Suprapubic skin (tissue), 4 donors: ENCODE measurements at regions not wholly inside any gene's neighbourhood (a gene's known extent, or its start where the extent isn't known, plus 50 kb on each side); places are given as distances from the start of the nearest gene placed in this dataset.

Experiments used
- DNase-seq, 2 donors: peaks; one replicate each; pipeline ENCODE4 v3.0.0-alpha.2; 2019; ENCODE audit warnings: low spot score in 2 of 2
- H3K27ac ChIP-seq: fragments of 200-600 bp; sonication (generic); one replicate; pipeline ENCODE4 v1.5.1; 2019
- H3K27me3 ChIP-seq: fragments of 200-600 bp; sonication (generic); one replicate; pipeline ENCODE4 v1.5.1; 2019
- H3K36me3 ChIP-seq: fragments of 200-600 bp; sonication (generic); one replicate; pipeline ENCODE4 v1.5.1; 2019
- H3K4me1 ChIP-seq: fragments of 200-600 bp; sonication (generic); one replicate; pipeline ENCODE4 v1.5.1; 2019
- H3K4me3 ChIP-seq: fragments of 200-600 bp; sonication (generic); one replicate; pipeline ENCODE4 v1.5.1; 2019; ENCODE audit warnings: mild to moderate bottlenecking
- H3K9me3 ChIP-seq: fragments of 200-600 bp; sonication (generic); one replicate; pipeline ENCODE4 v1.5.1; 2019
- CTCF ChIP-seq, 2 donors: fragments of 200-600 bp in 1 of 2; fragments of 450-650 bp in 1 of 2; sonication (generic) in 1 of 2; IDR thresholded peaks; one replicate each; pipeline ENCODE4 v1.5.1; 2016 to 2019; ENCODE audit warnings: antibody characterized with exemption in 2 of 2, mild to moderate bottlenecking in 1 of 2, moderate library complexity in 1 of 2
- EP300 ChIP-seq: sonication (generic); formaldehyde crosslinking; IDR thresholded peaks from one replicate; pipeline ENCODE4 v1.6.1; 2017; ENCODE audit warnings: antibody characterized with exemption
- POLR2A ChIP-seq, 2 donors: fragments of 450-650 bp; IDR thresholded peaks; one replicate each; pipeline ENCODE4 v1.6.1; 2017; ENCODE audit warnings: antibody characterized with exemption in 2 of 2, mild to moderate bottlenecking in 2 of 2, moderate library complexity in 2 of 2
- POLR2AphosphoS5 ChIP-seq, 3 donors: sonication (generic); formaldehyde crosslinking; IDR thresholded peaks; one replicate each; pipeline ENCODE4 v1.6.1; 2017; ENCODE audit warnings: antibody characterized with exemption in 3 of 3
- WGBS: methylation state at CpG from one replicate; pipeline ENCODE4 v1.1.5; 2018; 5-methylcytosine and 5-hydroxymethylcytosine counted together

- Histone ChIP-seq H3K27ac (no peak overlapping the region), H3K4me1 (peaks cover 6% of the 10 kb centered on the region), H3K9me3 (no peaks in the 10 kb centered on the region), H3K4me3 (no peak overlapping the region), H3K36me3 (no peaks in the 10 kb centered on the region), H3K27me3 (peaks cover 3% of the 10 kb centered on the region)
- DNase-seq: no peak
- TF ChIP-seq POLR2A (IDR thresholded peaks at IDR 0.05) (no peak), POLR2AphosphoS5 (IDR thresholded peaks at IDR 0.05) (no peak), EP300 (no peak), CTCF (IDR thresholded peaks at IDR 0.05) (no peak)
- WGBS: 32% methylated on average over 12 of the region's 12 CpGs
These were observed 74.4 kb upstream of the ASB18 start for GRCh38 chr2:236338495-236339184.

GRCh38 chr2:236340251-236340650 lies 76.0 kb upstream of the ASB18 start:
- 96% methylated on average over 6 of the region's 6 CpGs for WGBS
- no peak for DNase-seq

GRCh38 chr2:236341067-236341466 lies 76.9 kb upstream of the ASB18 start:
- Histone ChIP-seq H3K36me3 (no peaks in the 10 kb centered on the region), H3K9me3 (no peaks in the 10 kb centered on the region), H3K27ac (no peak overlapping the region), H3K4me1 (peaks cover 6% of the 10 kb centered on the region), H3K27me3 (peaks cover 3% of the 10 kb centered on the region), H3K4me3 (no peak overlapping the region)
- 95% methylated on average over 14 of the region's 14 CpGs for WGBS
- no peak for DNase-seq
- TF ChIP-seq CTCF (IDR thresholded peaks at IDR 0.05): no peak
- TF ChIP-seq EP300: no peak
- TF ChIP-seq POLR2AphosphoS5 (IDR thresholded peaks at IDR 0.05): no peak
- no peak for TF ChIP-seq POLR2A (IDR thresholded peaks at IDR 0.05)

More at GRCh38 chr2:236340251-236340650, 76.0 kb upstream of the ASB18 start:
- Histone ChIP-seq H3K27ac (no peak overlapping the region), H3K27me3 (peaks cover 3% of the 10 kb centered on the region), H3K4me1 (peaks cover 6% of the 10 kb centered on the region), H3K9me3 (no peaks in the 10 kb centered on the region), H3K36me3 (no peaks in the 10 kb centered on the region), H3K4me3 (no peak overlapping the region)
- TF ChIP-seq POLR2AphosphoS5 (IDR thresholded peaks at IDR 0.05) (no peak), EP300 (no peak), CTCF (IDR thresholded peaks at IDR 0.05) (no peak), POLR2A (IDR thresholded peaks at IDR 0.05) (no peak)

- H3K36me3 ChIP-seq: no peaks in the 10 kb centered on the region
- no peak for DNase-seq
- 71% methylated on average over 10 of the region's 14 CpGs for WGBS
These were observed 77.5 kb upstream of the ASB18 start for GRCh38 chr2:236341721-236342120.

GRCh38 chr2:236342507-236342906 lies 78.3 kb upstream of the ASB18 start:
- TF ChIP-seq CTCF (IDR thresholded peaks at IDR 0.05): no peak
- no peak for TF ChIP-seq EP300
- no peak for TF ChIP-seq POLR2A (IDR thresholded peaks at IDR 0.05)
- no peak for TF ChIP-seq POLR2AphosphoS5 (IDR thresholded peaks at IDR 0.05)
- no peaks in the 10 kb centered on the region for H3K9me3 ChIP-seq
- H3K36me3 ChIP-seq: no peaks in the 10 kb centered on the region
- peaks cover 6% of the 10 kb centered on the region for H3K4me1 ChIP-seq
- WGBS: 93% methylated on average over 2 of the region's 10 CpGs
- DNase-seq: no peak
- H3K27me3 ChIP-seq: peaks cover 3% of the 10 kb centered on the region
- H3K4me3 ChIP-seq: no peak overlapping the region
- no peak overlapping the region for H3K27ac ChIP-seq

More at GRCh38 chr2:236341721-236342120, 77.5 kb upstream of the ASB18 start:
- Histone ChIP-seq H3K27ac (no peak overlapping the region), H3K4me1 (peaks cover 6% of the 10 kb centered on the region), H3K27me3 (peaks cover 3% of the 10 kb centered on the region), H3K9me3 (no peaks in the 10 kb centered on the region), H3K4me3 (no peak overlapping the region)
- no peak for TF ChIP-seq POLR2AphosphoS5 (IDR thresholded peaks at IDR 0.05)
- no peak for TF ChIP-seq POLR2A (IDR thresholded peaks at IDR 0.05)
- TF ChIP-seq CTCF (IDR thresholded peaks at IDR 0.05): no peak
- no peak for TF ChIP-seq EP300
